Renal pelvis (tissue), 1 donor: ENCODE measurements at regions not wholly inside any gene's neighbourhood (a gene's known extent, or its start where the extent isn't known, plus 50 kb on each side); places are given as distances from the start of the nearest gene placed in this dataset.
A peak's percentile ranks its signal among the peaks of the same experiment; 100 is the strongest.
"Not testable (repeated sequence)": the region's sequence is repeated elsewhere in the genome, so short reads cannot be mapped to it uniquely, and the experiment has no call there.

Experiments
- DNase-seq: peaks from one replicate; pipeline ENCODE4 v3.0.0-alpha.2; 2013

DNA sequence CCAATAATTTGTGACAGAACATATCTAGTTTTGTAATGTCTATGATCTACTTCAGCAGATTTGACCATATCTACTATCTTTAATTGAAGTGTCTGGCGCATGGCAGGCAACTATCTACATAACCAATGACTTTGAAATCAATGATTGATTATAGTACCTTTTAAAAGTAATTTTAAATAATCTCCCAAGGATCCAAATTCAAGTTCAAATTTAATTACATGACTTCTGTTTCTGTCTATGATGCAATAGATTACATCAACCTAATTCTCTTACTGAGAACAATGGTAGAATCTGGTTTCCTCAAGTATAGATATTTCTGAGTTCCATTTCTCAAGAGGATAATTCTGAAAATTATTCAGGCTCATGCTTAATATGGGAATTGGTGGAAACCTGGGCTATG is 177.4 kb upstream of the IL15 start:
- DNase-seq = no peak

GRCh38 chr4:141462361-141462760 is 174.0 kb upstream of the IL15 start:
- DNase-seq = no peak

DNA sequence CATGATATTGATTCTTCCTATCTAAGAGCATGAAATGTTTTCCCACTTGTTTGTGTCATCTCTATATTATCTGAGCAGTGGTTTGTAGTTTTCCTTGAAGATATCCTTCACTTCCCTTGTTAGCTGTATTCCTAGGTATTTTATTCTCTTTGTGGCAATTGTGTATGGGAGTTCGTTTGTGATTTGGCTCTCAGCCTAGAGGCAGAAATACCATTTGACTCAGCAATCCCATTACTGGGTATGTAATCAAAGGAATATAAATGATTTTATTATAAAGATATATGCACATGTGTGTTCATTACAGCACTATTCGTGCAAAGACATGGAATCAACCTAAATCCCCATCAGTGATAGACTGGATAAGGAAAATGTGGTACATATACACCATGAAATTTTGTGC is 172.7 kb upstream of the IL15 start:
- no peak for DNase-seq

DNA sequence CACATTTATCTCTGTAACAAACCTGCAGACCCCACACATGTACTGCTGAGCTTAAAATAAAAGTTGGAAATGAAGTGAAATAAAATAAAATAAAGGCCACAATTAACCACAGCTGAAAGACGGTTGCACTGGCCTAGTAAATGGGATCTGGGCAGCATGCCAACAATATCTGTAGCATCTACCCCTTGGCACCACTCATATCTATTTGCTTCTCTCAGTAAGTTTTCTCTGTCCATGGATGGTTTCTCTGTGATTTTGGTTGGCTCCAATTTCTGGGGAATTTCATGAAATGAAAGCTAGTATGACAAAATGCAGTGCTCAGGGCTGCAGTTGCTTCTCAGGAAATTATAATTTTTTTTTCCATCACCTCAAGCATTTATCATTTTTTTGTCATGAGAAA is 172.0 kb upstream of the IL15 start:
- no peak for DNase-seq

DNA sequence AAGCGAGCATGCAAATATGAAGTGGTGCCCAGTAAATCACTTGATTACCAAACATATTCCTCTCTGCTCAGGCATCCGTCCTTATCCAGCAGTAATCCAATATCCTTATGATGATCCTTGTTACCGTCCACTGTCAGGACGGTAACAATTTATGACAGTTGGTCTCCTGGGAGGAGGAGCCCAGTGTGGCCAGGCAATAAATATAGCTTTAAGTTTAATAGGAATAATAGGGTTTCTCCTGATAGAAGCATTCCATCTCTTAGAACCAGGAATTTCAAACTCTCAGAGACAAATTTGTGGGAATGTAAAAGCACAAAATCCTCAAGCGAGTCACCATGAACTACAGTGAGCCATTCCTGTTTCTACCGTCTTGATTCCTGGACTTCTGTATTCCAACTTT is 171.2 kb upstream of the IL15 start:
- DNase-seq = peak; percentile 11

- DNase-seq = no peak
Observed at GRCh38 chr4:141467225-141467624, 169.2 kb upstream of the IL15 start.

- DNase-seq = no peak
Observed at GRCh38 chr4:141469392-141469791, 167.0 kb upstream of the IL15 start.

GRCh38 chr4:141473026-141473540 is 163.3 kb upstream of the IL15 start:
- DNase-seq = no peak

- DNase-seq = no peak
Observed at GRCh38 chr4:141473952-141474351, 162.4 kb upstream of the IL15 start.

DNA sequence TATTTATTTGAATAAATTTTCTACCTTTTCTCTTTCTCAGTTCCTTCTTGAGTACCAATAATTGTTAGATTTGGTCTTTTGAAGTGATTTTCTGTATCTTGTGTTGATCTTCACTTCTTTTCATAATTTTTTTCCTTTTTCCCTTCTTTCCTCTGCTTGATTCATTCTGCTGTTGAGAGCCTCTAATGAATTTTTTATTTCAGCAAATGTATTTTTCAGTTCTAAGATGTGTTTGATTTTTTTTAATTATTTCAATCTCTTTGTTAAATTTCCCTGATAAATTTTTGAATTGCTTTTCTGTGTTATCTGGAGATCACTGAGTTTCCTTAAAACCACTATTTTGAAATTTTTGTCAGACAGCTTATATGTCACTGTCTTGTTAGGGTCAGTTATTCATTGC is 155.4 kb upstream of the IL15 start:
- no peak for DNase-seq

DNA sequence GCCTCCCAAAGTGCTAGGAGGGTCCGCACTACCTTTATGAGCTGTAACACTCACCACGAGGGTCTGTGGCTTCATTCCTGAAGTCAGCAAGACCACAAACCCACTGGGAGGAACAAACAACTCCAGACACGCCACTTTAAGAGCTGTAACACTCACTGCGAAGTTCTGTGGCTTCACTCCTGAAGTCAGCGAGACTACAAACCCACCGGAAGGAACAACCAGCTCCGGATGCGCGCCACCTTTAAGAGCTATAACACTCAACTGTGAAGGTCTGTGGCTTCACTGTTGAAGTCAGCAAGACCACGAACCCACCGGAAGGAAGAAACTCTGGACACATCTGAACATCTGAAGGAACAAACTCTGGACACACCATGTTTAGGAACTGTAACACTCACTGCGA is 152.1 kb upstream of the IL15 start:
- not testable (repeated sequence) for DNase-seq

GRCh38 chr4:141486375-141486997 is 149.9 kb upstream of the IL15 start:
- no peak for DNase-seq

- no peak for DNase-seq
Observed at GRCh38 chr4:141497627-141498026, 138.8 kb upstream of the IL15 start.

DNA sequence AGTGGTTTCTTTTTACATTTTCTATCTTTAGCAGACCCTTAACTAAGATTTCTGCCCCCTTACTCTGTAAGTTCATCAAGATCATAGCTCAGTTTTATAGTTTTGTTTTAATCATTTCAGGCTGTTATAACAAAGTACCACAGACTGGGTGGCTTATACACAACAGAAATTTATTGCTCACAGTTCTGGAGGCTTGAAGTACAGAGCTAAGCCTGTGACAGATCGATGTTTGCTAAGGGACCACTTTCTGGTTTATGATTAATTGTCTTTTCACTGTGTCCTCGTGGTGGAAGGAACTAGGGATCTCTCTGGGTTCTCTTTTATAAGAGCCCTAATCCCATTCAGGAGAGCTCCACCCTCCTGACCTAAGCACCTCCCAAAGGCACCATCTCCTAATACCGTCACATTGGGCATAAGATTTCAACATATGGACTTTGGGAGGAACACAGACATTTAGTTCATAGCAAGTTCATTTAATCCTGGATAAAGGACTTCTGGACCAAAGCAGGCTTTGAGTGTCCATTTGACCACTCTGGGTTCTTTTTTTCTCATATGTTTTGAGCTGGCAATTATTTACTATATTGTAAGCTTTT is 137.0 kb upstream of the IL15 start:
- no peak for DNase-seq

DNA sequence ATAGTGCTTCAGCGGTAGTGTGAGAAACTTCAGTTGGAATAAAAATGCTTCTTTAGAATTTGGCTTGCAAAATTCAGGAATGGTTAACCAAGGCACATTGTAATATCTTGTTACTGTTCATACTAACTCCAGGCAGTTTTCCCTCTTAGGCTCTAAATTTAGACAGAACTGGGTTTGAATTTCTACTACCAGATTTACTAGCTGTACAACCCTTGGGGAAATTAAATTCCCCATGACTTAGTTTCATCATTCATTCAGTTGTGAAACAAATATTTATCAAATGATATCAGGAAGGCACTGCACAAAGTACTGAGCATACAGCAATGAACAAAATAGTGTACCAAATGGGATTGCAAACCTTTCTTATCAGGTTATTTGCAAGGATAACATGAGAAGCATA is 135.0 kb upstream of the IL15 start:
- DNase-seq = no peak

DNA sequence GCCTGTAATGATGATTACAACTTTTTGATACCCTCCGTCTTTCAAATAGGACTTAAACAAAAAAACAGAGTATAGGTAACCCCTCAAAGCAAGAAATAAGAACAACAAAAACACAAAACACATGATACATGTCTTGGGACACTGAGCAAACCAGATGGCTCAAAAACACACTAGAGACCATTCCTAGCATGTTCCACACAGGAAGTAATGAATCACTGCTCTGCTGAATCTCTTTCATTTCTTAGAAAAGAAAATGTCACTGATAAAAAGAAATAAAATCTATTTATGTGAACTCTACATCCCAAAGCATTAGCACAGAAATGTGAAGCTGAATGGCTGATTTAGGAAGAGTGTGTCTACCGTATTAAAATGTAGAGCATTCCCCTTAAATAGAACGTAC is 134.5 kb upstream of the IL15 start:
- DNase-seq = no peak

DNA sequence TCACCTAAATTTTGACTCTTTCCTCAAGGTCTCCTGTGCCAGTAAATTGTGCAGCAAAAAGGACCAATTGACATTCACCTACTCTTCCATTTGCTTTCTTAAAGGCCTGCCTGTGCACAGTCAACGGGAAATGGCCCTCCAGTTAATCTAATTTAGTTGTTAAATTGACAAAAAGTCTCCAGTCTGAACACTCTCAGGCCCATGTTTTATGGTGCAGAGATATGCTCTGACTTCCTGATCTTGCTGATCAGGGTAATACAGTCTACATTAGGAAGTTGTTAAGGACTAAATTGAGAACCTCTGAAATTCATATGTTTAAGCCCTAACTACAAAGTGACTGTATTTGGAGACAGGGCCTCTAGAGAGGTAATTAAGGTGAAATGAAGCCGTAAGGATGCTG is 133.6 kb upstream of the IL15 start:
- DNase-seq = no peak

DNA sequence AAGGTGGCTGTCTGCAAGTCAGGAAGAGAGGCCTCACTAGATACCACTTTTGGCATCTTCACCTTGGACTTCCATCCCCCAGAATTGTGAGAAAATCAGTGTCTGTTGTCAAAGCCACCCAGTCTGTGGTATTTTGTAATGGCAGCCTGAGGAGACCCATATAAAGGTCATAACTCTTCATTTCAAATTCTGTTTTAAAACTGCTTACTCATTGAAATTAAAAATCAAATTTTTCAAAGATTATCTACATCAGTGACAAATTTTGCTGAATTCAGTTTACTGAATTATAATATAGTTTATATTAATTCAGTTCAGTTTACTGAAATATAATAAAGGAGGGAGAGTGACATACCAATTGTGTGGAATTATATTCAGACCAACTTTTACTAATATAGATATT is 133.1 kb upstream of the IL15 start:
- no peak for DNase-seq

- DNase-seq = no peak
Observed at GRCh38 chr4:141511055-141511454, 125.3 kb upstream of the IL15 start.

DNA sequence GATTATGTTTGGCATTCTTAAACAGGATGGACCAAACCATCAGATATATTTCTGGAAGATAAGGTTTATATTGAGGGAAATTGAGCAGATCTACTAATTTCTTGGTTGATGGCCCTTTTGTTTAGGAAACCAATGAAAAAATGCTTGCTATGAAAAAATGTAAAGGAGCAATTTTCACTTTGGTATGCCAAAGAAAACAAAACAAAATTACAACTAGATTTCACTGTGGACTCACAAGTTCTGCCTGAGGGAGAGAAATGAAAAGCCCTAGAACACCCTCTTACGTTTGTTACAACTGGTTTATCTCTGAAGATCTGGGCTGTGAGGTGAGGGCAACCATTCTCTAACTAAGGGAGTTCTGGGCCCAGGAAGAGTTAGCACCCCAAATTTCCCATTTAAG is 122.5 kb upstream of the IL15 start:
- DNase-seq = no peak

GRCh38 chr4:141518222-141518621 is 118.2 kb upstream of the IL15 start:
- no peak for DNase-seq

DNA sequence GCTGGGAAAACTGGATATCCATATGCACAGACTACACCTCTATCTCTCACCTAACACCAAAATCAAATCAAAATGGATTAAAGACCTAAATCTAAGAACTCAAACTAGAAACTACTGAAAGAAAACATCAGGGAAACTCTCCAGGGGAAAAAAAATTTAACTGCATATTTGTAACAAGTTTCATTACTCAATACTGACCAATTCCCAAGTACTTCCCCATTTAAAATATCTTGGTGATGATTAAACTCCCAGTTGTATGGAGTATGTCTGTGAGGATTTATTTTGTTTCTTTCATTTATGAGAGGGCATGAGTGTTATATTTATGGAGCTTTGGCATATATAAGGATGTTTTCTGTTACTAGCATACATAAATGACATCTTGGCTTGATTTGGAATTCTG is 112.3 kb upstream of the IL15 start:
- no peak for DNase-seq

- DNase-seq = no peak
Observed at GRCh38 chr4:141524841-141525240, 111.5 kb upstream of the IL15 start.

DNA sequence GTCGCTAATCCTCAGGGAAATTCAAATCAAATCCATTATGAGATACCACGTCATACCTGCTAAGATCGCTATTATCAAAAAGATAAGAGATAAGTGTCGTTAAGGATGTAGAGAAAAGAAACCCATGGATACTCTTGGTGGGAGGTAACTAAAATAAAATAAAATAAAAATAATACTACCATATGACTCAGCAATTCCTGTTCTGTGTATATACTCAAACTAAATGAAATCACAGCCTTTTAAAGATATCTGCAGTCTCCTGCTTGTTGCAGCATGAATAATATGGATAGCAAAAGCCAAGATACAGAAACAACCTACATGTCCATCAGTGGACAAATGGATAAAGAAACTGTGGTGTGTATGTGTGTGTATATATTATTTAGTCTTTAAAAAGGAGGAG is 105.8 kb upstream of the IL15 start:
- no peak for DNase-seq
